GM21619 (cell line): ENCODE measurements at regions not wholly inside any gene's neighbourhood (a gene's known extent, or its start where the extent isn't known, plus 50 kb on each side); places are given as distances from the start of the nearest gene placed in this dataset.
"Not testable (repeated sequence)": the region's sequence is repeated elsewhere in the genome, so short reads cannot be mapped to it uniquely, and the experiment has no call there.

Experiments
- ATAC-seq: cut with Tn5 transposase; IDR thresholded peaks from one replicate; pipeline ENCODE4 v1.9.1; 2021; ENCODE audit not compliant: unreplicated experiment

- ATAC-seq = no peak
Observed at GRCh38 chr1:195275710-195276109, 1332.5 kb downstream of the KCNT2 start.

DNA sequence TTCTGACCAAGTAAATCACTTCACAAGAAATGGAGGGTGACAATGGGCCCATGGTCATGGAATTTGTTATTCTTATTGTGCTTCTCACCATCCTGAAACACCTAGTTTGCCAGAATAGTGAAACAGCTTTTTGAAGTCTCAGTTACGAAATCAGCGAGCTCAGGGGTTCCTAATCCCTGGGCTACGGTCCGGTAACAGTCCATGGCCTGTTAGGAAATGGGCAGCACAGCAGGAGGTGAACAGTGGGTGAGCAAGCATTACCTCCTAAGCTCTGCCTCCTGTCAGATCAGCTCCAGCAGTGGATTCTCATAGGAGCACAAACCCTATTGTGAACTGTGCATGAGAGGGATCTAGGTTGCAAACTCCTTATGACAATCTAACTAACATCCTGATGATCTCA is 1356.3 kb downstream of the KCNT2 start:
- ATAC-seq = no peak

DNA sequence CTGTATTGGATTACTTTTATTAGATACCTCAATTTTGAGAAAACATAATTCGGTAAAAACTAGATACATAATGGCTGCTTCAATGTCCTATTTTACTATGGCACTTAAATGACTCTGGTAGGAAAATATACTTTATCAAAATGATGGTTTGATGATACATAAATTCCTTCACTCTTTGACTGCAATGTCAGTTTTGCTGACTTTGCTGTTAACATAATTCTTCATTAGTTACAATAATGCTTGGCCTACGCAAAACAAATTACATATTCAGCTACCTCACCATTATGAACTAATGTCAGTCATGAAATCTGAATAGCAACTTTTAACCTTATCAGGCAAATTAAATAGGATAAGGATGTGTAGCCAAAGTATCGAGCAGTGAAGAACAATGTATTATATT is 1364.7 kb downstream of the KCNT2 start:
- ATAC-seq = no peak

GRCh38 chr1:195241066-195241465 is 1367.2 kb downstream of the KCNT2 start:
- ATAC-seq = no peak

DNA sequence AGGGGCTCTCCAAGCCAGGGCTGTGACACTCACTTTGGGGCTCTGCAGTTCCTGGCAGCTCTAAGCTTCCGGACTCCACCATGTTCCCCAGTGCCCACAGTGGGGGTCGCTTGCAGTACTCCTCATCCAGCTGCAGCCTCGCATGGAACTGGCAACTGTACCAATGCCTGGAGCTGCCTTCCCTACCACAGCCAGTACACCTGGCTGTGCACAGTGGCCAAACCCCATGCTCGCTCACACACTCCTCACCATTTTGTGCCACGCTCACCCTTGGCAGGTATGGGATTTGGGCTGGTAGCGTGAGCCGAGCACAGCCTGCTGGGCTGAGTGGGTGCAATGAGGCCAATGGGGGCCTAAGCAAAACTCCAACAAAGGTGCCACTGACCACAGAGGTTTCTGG is 1369.9 kb downstream of the KCNT2 start:
- no peak for ATAC-seq

DNA sequence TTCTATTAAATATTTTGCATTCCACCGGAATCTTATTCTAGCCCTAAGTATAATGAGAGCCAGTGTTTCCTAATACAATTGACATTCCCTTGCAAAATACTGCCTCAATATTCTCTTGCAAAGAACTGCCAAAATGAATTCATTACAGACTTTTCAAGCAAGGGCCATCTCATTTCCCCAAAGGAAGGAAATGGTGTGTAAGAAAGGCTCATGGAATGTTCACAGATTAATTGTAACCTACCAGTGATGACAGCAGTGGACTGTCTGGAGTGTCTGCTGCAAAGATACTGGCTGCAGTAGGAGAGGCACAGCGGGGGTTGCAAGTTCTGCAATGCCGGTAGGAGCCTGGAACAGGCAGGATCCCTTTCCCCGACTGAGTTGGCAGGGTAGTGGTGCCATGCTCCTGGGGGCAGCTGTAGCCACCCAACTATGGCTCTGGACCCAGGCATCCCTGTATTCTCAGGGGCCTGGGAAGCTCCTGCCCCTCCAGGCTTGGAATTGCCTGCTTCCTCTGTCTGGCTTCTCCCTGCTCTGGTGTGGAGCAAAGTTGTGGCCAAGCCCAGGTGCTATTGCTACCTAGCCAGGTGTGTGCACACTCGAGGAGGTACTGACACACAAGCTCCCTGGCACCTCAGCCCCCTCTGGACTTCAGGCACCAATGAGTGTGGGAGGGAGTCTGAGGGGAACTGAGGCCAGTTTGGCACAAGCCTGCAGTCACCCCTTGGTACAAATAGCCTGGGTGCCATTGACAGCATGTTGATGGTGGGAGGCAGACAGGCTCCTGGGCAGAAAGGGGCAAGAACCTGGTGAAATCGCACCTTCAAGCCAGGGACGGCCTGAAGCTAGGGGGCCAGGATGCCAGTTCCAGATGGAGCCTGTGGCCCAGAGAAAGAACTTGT is 1371.0 kb downstream of the KCNT2 start:
- ATAC-seq = no peak

GRCh38 chr1:195218428-195219212 is 1389.6 kb downstream of the KCNT2 start:
- no peak for ATAC-seq

DNA sequence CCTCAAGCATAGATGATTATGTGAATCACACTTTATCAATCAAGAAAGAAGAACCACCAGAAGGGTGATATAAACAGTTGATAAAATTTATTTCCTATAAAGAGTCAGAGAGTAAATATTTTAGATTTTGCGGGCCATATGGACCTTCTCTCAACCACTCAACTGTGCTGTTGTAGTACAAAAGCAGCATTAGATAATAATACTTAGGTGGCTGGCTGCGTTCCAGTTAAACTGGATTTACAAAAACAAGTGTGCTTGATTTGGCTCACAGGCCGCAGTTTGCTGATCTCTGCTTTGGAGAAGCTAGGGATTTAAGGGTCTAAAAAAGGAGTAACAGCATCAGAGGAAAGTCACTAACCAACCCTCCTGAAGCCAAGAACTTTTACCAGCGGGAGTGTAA is 1406.0 kb downstream of the KCNT2 start:
- no peak for ATAC-seq

GRCh38 chr1:195200772-195201171 is 1407.5 kb downstream of the KCNT2 start:
- ATAC-seq = no peak

- ATAC-seq = no peak
Observed at GRCh38 chr1:195197116-195197515, 1411.1 kb downstream of the KCNT2 start.

DNA sequence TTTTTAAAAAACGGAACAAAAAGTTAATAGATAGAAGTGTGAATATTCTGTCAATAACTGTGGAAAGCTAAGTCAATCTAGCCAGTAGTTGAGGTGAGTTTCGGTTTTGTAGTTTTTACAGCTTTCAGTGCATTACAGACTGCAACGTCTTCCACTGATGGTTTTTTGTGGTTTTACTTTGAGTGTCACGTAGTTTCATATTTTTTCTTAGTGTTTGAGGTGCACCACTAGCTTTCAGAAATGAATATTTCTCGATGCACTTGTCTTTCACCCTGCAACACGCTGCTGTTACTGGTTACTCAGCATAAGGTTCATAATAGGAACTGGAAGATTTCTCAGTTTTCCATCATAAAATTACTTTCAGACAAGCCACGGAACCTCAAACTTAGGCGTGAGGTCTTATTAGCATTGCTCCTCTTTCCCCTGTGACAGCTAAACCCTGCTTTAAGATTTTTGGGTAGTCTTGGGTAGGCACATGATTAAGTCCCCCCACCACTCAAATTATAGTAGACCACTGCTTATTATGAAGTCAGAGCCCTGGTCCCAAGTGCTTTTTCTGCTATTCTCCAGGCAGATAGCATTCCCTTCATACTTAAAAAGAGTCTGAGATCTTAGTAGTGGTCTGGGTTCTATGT is 1412.7 kb downstream of the KCNT2 start:
- ATAC-seq = peak; percentile 97

DNA sequence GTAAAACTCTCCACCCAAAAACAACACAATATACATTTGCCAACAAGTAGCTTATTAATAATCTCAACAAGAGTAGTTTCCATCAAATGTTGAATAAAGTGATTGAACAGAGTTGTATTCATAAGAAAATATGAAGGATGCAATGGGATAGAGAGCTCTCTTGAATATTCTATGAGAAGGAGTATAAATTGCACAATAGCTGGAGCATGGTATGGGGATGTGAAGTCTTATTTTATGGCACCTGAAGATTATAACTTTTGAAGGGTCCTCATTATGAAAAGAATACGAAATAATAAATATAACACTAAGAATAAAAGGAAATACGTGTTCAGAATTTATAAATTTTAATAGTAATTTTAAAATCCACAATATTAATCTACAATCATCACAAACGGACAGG is 1415.1 kb downstream of the KCNT2 start:
- ATAC-seq = no peak

DNA sequence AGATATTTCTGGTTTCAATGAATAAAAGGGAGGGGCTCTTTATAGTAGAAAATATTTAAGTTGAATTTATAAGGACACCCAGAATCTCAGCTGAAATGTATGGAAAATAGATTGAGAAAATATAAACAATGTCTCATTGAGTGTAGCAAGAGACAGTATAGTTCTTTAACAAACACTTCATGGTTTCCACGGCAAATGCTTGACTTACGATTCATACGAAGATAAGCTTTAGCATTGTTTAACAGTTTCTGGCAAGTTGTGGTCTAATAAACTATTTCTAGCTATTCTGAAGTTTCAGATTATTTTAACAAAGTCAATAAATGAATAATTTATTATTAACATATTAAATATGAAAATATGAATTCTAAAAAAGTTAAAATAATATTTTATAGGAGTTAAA is 1419.4 kb downstream of the KCNT2 start:
- ATAC-seq = no peak

- no peak for ATAC-seq
Observed at GRCh38 chr1:195186544-195186943, 1421.7 kb downstream of the KCNT2 start.

DNA sequence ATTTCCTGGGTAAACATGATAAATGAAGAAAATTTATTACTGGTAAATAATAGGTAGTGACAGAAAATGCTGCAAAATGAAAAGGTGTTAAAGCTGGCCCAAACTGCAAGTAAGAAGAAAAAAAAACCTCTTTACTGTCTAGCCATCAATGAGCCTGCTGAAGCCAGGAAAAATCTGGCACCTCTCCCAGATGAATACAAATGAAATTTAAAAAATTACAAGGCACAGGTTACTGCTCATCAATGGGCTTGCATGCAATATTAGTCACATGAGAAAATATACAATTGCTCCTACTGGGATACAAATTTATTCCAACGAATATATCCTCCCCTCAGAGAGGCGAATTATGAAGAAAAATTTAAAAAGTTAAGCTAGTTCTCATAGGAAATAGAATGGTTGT is 1422.5 kb downstream of the KCNT2 start:
- no peak for ATAC-seq

GRCh38 chr1:195185321-195185720 is 1422.9 kb downstream of the KCNT2 start:
- no peak for ATAC-seq

GRCh38 chr1:195173753-195174152 is 1434.5 kb downstream of the KCNT2 start:
- ATAC-seq = no peak

GRCh38 chr1:195159795-195160194 is 1448.4 kb downstream of the KCNT2 start:
- ATAC-seq = not testable (repeated sequence)

DNA sequence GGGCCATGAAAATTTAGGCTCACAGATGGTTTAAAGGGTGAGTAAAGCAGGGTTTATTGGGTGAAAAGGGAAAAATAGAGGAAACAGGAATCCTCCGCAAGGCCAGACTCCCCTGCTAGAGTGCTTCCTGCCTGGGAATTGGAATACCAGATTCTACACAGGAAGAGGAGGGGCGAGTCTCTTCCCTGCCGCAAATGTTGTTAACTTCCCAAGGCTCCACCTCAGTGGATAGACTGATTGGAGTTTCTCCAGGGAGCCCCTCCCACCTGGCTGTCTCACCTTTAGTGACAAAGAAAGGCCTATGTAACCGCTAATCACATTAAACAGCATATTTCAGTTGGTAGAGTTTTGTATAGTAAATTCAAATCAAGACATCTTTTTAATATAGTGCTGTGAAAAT is 1450.1 kb downstream of the KCNT2 start:
- no peak for ATAC-seq

DNA sequence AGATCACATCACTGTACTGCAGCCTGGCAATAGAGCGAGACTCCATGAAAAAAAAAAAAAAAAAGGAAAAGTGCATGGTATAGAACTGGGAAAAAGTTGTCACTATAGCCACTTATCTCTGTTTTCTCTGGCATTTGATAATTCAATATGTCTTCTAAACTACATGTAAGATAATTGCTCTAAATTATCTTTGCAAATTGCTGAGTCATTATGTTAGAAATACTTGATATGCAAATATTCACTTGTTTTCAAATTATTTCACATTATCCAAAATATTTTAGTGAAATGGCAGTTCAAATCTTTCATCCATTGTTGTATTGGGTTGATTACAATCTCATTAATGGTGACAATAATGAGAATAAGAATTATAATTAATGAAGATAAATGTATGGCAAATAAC is 1455.1 kb downstream of the KCNT2 start:
- no peak for ATAC-seq

- ATAC-seq = no peak
Observed at GRCh38 chr1:195150768-195151167, 1457.5 kb downstream of the KCNT2 start.

DNA sequence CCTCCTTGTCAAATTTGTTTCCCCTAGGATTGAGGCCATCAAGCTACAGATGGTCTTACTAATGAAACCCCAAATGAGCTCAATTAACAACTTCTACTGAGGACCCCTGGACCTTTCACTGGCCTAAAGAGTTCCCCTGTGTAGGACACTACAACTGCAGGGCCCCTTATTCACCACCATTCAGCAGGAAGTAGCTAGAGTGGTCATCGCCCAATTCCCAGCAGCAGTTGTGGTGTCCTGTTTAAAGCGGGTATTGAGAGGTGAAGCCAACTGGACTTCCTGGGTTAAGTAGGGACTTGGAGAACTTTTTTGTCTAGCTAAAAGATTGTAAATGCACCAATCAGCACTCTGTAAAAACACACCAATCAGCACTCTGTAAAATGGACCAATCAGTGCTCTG is 1466.9 kb downstream of the KCNT2 start:
- ATAC-seq = no peak
